RCC 7860 (cell line): ENCODE measurements at regions not wholly inside any gene's neighbourhood (a gene's known extent, or its start where the extent isn't known, plus 50 kb on each side); places are given as distances from the start of the nearest gene placed in this dataset.

Experiments used
- DNase-seq: peaks from one replicate; pipeline ENCODE4 v3.0.0-alpha.2; 2015; ENCODE audit warnings: low spot score
- FAIRE-seq: peaks from 2 replicates; lab custom pipeline; 2012; peaks lifted over from hg19 to GRCh38; lab: Jason Lieb, UNC

DNA sequence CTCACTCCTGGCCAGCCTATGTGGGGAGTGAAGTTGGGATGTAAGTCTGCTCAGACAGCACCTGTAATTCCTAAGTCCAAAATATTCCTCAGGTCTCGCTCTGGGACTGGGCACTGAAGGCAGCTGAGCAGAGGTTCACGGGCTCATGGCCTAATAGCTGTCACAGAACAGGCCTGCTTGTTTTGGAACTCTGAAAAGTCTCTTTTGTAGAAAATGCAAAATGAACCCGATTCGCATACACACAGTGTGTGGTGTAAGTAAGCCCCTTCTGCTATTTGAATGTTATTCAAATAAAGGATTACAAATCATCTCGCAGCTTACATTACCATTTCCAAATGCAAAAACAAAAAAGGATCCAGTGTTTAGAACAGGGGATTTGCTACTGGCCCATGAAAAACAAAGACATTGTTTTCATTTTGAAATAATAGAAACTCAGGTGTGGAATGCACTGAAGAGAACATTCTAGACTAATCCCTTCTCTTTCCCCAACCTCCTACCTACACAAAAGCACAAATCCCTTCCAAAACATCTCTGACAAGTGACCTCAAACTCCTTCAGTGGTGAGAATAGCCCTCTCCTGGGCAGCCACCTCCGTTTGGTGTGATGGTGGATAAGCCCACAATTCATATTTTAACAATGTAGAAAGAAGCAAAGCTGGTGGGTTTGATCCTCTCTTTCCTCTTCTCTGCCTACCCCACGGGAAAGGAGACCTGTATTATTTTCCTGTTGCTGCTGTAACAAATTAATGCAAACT is 118.3 kb upstream of the NCK2 start:
- FAIRE-seq (no peak), DNase-seq (no peak)

DNA sequence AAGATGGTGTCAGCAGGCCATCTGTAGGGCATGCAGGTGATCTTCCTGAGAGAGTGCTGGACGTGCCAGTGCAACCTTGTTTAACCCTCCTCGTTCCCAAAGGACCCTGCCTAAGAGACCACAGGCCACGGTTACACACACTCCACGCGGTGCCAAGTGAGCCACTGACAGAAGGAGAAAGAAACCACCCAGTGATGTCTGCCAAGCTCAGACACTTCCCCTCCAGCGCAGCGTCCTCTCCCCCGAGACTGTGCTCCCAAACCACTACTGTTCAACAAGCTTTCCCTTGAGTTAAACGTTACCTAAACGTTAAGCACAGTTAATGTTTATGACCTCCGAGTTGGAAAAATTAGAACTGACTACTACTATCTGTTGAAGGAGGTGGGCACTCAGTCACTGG is 119.1 kb upstream of the NCK2 start:
- FAIRE-seq: no peak
- no peak for DNase-seq

DNA sequence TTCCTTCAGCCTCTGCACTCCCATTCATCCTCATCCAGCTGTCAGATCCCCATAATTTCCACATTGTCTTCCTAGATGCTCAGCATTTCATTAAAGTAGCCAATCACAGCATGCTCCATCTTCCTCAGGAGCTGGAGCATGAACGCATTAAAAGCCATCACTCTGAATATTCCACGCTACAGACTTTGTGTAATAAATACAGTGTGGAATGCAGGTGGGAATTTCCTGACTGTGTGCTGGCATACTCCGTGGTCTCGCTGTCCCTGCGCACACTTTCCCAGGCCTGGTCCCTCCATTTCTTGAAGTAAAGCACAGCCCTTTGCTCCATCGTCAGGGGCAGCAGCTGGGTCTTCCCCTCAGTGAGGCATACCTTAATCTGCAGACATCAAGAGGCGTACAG is 123.7 kb upstream of the NCK2 start:
- FAIRE-seq (no peak), DNase-seq (no peak)

DNA sequence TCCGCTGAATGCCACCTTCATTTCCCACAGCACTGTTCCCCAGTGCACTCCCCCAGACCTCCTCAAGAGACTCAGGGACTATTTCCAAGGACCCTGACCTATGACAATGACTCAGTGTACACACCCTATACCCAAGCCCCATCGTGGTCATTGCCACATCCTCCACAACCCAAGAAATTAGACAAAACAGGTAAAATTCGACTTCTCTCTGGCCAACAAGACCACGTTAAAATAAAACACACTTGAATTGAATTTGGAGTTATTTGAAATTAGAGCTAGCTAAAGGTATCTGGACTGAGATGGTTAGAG is 126.4 kb upstream of the NCK2 start:
- FAIRE-seq: no peak
- DNase-seq: no peak

DNA sequence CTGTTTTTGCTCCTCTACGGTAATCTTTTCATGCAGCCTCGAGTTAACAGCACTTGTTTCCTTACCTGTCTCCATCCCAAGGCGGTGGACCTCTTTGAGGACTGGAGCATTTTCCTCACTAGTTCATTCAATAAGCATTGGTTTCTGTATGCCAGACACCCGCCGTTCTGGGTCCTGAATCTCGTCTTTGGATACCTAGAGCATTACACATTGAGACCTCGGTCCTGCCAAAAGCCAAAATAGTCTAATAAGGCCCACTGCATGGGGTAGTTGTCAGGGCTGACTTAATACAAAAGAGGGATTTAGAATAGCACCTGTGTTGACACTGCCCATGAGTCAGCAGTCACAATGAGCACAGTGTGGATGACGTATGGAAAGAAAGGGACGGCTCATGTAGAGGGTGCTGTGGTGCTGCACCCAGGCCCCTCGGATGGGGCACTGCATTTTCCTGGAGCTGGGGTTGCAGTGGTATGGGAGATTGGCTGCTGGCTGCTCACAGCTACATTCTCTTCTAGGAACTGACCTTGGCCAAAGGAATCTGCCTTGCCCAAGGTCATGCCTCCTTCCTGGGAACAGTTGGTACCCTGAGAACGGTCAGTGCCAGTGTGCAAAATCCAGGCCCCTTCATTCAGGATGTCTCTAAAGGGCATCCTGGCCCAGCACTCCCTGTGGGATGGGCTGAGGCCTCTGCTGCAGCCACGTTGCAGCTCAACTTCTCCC is 126.9 kb upstream of the NCK2 start:
- no peak for FAIRE-seq
- no peak for DNase-seq

DNA sequence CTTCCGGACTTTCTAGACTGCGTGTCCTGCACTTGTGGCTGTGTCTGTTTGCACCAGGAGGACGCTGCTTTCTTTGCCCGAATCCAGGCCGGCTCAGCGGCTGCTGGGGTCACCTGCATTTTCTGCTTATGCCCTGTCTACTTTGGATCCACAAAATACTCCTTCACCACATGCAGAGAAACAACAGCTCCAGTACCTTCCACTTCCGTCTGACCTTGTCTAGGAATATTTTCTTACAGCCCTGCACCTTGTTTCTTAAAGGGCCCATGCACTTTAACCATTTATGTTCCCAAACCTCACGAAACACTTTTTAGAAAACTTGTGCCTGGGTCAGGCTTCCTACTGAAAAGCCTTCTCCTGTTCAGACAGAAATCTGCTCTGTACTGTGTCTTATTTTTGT is 129.4 kb upstream of the NCK2 start:
- no peak for DNase-seq
- FAIRE-seq: no peak

DNA sequence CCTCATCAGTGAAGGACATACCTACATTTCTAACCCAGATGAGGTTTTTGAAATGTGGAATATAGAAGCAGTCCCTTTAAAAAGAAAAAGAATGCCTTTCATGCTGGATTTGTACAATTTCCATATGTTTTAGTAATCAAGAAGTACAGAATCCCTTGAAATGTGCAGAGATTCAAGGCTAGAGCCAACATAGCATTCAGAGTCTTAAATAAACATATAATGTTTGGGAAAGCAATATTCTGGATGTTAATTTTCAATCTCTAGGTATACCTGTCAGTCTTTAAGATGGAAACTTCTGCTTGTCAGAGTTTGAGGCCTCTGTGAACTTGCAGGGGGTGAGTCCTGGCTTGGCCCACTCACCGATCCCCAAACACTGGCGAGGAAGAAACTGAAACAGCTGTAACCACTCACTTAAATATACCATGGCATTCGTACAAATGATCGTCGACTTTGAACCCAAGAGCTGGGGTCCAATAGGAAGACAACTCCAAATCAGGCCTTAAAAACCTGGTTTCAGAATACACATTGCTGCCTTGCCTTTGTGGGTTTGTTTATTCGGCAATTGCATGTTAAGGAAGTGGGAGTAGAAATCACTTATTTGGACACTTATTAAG is 132.8 kb upstream of the NCK2 start:
- FAIRE-seq (no peak), DNase-seq (no peak)

DNA sequence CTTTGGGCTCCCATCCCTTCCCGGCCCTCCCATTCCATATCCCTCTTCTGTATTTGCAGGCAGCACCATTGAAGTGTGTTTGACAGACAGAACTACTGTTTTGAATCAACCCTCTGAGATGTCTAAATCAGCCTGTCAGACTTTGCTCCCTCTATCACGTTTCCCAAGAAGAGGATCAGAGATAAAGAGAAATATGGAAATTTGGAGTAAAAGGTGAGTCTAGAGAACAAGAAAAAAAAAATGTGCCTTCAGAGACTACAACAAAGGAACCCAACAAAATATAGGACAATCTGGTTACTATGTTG is 133.4 kb upstream of the NCK2 start:
- FAIRE-seq (no peak), DNase-seq (no peak)

DNA sequence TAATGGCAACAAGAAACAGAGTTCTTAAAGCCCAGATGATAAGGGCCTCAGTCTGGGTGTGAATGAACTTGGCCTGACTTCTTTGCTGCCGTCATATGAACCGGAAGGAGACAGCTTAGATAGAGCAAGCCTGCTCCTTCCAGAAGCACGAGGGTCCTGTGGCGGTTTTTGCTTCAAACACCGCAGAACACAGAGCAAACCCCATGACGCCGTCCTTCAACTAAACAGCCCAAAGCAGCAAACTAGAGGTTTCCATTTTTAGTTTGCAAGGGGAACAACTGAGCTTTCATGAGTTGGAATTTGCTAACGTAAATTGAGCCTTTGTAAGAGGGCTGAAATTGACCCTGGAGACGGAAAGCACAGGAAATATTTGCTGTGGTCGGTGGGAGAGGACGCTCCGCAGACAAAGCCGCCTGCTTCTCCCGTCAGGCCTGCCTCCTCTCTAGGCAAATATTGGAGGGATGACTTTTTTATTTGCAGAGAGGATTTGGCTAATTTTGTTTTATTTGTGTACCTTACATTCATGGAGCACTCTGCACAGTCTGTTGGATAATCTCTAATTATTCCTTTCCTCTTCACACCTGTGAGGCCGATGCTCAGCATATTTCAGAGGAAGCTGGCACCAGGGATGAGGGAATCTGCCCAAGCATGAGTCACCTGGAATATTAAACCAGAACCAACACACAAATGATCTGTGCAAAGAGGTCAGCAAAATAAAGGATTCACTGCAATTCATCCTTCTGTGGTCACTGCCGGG is 134.0 kb upstream of the NCK2 start:
- DNase-seq (no peak), FAIRE-seq (no peak)

DNA sequence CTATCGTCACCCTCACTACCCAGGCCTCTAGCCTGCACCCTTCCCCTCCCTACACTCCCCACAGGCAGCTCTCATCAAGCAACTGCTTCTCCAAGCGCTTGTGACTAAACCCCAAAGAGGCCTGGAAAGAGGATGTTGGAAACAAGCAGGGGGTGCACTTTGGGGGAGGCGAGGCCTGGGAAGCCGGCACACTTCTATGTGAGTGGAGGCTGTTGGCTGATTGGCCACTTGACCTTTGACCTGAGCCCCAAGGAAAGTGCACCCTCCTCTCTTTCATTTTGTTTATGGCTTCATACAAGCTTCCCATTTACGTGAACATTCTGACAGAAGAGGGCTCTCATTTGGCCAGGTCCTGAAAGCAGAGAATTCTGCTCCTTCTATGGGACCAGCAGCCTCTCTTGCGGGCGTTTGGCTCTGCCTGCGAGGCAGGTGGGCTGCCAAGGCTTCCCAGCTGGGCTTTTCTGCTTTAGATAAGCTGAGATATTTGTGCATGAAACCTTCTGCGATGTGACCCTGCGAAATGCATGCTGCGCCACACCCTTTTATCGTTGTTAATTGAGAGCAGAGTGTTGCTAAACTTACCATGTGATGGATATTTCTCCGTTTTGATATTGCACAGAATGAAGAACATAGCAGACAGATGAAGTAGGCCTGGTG is 134.8 kb upstream of the NCK2 start:
- FAIRE-seq (no peak), DNase-seq (no peak)

DNA sequence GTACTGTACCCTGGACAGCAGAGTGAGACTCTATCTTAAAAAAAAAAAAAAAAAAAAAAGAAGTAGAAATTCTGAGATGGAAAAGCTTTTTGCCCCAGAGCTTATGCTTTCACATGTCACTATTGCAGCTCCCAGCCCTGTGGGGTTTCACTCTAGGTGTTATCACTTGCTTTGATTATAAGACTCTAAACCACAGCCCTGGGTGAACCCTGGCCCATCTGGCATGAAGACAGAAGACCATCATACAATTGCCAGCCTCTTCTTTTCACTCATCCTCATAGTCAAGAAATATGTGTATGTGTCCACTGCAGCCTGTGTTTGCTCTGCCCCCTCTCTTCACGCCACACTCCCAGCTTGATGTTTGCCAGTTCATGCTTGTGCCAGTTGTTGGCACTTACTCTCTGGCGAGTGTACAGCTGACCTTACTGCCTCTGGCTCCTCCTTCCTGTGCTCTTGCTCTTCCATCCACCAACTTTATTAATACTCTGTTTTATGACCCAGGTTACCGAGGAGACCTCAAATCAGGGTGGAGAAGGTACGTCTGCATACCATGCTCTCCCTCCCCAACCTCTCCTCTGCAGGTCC is 136.7 kb upstream of the NCK2 start:
- no peak for FAIRE-seq
- no peak for DNase-seq

DNA sequence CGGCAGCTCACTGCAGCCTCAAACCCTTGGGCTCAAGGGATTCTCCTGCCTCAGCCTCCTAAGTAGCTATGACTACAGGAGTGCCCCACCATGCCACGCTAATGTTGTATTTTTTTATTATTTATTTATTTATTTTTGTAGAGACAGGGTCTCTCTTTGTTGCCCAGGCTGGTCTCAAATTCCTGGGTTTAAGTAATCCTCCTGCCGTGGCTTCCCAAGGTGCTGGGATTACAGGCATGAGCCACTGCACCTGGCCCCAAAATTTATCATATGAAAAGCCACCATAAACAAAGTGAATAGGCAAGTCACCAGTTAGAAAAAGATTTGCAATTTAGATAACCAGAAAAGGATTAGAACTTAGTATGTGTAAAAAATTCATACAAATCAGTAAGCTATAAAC is 138.6 kb upstream of the NCK2 start:
- FAIRE-seq: no peak
- no peak for DNase-seq

DNA sequence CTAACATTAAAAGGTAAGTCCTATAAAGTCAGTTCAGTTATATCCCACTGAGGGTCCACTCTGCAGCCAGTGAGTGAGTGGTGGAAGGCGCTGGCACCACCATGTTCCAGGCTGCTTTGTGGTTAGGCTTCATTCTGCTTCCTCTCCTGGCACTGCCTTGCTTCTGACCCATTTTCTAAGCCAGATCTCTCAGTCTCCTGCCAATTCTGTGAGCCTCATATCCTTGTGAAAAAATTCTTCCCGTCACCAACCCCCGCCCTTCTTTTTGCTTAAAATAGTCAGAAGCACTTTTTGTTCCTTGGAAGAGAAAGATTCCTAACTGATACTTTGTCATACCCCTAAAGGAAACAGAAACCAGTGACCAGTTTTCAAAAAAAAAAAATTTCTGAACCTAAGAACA is 139.8 kb upstream of the NCK2 start:
- DNase-seq (no peak), FAIRE-seq (no peak)

DNA sequence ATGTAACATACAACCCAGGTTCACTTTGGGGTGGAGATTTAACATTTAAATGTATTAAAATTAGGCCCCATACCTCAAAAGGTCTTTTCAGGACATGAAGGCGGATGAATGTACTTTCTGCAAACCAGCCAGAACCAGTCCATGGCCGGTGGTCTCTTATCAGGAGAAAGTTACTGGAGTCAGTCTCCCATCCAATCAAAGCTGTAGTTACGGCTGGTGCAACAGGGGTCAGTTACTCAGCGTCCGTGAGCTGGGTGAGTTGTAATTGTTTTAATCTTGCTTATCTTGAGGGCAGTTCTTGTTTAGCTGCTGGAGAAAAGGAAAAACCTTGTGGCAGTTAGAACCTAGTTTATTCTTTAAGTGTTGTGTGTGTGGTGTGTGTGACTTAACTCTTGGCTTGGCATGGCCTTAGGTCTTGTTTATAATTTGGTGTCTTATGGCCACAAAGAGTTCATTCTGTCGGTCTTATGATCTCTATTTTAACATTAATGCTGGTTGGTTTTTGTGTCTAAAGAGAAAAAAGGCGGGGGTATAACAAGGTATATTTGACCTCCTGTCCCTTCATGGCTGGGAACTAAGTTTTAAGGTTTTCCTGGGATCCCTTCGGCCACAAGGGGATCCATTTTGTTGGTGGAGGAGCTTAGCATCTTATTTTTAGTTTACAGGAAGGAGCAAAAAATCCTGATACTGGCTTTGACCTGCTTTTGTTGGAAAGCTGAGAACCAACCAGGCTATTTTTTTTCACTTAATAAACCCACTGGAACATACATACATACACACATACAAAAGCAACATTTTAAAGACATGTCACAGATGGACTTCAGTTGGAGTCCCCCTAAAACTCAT is 143.5 kb upstream of the NCK2 start:
- no peak for FAIRE-seq
- no peak for DNase-seq

DNA sequence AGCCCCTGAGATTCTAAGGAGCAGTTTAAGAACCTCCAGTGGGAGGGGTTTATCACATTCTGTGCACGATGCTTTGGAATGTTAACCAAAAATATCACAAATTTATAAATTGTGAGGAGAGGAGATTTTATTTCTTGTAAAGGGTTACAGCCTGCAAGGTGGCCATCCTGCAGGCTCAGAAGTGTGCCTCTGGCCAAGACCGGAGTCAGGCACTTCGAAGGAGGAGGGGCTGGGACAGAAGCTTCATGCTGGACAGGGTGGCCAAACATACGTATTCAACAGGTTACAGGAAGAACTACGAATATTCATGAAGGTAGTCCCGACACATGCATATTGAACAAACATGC is 144.1 kb upstream of the NCK2 start:
- FAIRE-seq (no peak), DNase-seq (no peak)

DNA sequence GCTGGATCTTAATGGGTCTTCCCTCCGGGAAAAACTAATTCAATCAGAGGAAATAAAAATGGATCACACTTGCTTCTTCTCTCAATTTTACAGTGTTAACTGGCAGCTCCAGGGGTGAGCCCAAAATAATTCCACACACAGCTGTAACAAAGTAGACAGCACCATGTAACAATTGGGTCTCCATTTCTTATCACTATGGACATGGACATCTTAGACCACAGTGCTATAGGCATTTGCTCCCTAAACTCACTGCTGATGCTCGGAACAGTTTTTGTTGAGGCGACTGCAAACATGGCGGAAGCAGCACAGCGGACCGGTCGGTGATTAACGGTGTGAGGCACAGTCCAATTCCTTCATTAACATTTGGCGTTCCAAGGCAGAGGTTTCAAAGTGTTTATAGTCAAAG is 144.7 kb upstream of the NCK2 start:
- FAIRE-seq (no peak), DNase-seq (no peak)

DNA sequence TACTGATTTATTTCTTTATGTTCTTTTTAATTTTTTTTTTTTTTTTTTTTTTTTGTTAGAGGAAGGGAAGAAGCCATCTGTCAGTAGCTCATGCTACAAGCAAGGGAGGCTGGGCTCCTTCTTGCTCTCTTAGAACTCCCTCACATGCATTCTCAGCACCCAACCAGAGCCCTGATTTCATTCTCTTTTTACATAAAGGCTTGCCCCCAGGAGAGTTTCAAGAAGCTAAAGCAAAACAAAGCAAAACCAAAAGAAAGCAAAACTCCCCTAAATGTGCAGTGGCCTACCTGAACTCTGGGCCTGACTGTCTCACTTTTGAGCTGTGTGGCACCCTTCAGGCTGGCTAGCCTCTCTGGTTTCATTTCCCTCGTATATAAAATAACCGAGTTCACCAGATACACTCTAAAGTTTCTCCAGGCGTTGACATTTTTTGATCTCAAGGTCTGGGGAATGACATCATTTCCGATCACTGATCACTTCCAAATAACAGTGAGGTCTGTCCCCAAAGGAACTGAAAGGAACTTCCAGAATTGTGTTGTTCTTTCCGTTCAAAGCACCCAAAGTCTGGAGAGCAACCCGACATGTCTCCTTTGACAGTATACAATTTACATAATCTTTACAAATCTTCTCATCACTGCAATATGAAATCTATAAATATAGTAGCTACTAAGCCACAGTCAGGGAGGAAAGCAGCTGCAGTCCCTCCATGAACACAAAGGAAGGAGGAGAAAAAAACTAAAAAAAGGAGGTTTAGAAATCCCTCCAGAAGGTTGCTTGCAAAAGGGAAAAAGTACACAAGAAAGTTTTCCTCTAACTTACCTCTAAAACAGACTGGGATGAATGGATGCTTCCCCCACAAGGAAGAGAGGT is 145.6 kb upstream of the NCK2 start:
- FAIRE-seq (no peak), DNase-seq (no peak)

DNA sequence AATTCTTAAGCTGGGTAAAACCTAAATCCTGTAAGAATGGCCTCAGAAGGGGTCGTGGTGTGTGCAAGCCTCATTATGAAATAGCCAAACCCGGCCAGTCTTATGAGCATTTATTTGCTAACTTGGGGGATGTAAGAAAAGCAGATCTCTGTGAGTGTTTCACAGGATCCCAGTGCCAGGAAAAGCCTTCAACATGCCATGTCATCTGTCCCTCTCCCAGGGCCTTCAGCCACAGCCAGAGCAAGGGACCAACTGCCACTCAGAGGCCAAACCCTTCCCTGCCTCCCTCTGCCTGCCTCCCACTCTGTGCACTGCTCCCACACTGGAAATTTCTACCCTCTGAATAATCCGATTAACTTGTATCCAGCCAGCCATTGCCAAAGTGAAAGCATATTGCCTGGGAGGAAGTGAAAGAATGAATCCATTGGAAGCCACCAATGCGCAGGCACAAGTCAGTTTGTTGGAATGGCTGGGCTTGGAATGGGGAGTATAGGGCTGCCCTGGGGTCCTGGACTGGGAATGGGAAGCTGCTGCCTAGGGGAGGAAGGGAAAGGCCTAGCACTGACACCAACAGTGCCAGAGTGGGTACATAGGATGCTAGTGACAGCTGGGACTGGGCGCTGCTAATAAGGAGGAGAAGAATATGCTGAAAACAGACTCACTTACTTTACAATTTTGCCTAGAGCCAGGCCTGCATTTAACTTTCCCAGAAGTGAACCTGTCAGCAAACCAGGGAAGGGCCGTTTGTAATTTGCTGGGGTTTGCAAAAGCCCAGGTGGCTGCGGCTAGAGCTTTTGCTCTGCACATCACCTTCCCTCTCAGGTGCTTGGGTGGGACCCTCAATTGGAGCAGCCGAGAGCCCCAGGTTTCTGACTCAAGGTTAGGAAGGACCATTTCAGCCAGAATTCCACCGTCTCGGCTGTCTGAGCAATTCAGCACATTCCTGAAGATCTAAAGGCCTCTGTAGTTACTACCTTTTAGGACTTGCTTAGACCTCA is 146.6 kb upstream of the NCK2 start:
- DNase-seq: no peak
- FAIRE-seq: no peak
